HepG2 (cell line): ENCODE measurements at regions not wholly inside any gene's neighbourhood (a gene's known extent, or its start where the extent isn't known, plus 50 kb on each side); places are given as distances from the start of the nearest gene placed in this dataset.

Experiments
- ATF7 ChIP-seq, 2 experiments: fragments of 450-650 bp in 1 of 2; sonication (generic) in 1 of 2; formaldehyde crosslinking in 1 of 2; IDR thresholded peaks; 2 replicates each; pipeline versions ENCODE4 v1.4.0 to v1.6.1; 2016 to 2020; ENCODE audit warnings: antibody characterized with exemption in 1 of 2, mild to moderate bottlenecking in 1 of 2, missing genetic modification reagents in 1 of 2
- ATM ChIP-seq: fragments of 450-650 bp; IDR thresholded peaks from 2 replicates; pipeline ENCODE4 v1.7.1; 2017; ENCODE audit warnings: mild to moderate bottlenecking, borderline replicate concordance
- FOXJ3 ChIP-seq: sonication (generic); formaldehyde crosslinking; IDR thresholded peaks from 2 replicates; pipeline ENCODE4 v1.4.0; 2020; ENCODE audit warnings: missing genetic modification reagents, mild to moderate bottlenecking, borderline replicate concordance
- HDAC2 ChIP-seq: sonication (generic); formaldehyde crosslinking; IDR thresholded peaks from 2 replicates; pipeline ENCODE4 v1.4.0; 2020; ENCODE audit warnings: missing genetic modification reagents
- HOXA5 ChIP-seq: sonication (generic); formaldehyde crosslinking; IDR thresholded peaks from 2 replicates; pipeline ENCODE4 v1.4.0; 2020; ENCODE audit warnings: missing genetic modification reagents
- KAT8 ChIP-seq: IDR thresholded peaks from 2 replicates; pipeline ENCODE4 v1.6.1; 2016; ENCODE audit warnings: missing genetic modification reagents, missing compliant biosample characterization
- KLF9 ChIP-seq: IDR thresholded peaks from 2 replicates; pipeline ENCODE4 v1.6.1; 2016; ENCODE audit warnings: low read depth
- MEF2D ChIP-seq: sonication (generic); formaldehyde crosslinking; IDR thresholded peaks from 2 replicates; pipeline ENCODE4 v1.5.1; 2020; ENCODE audit warnings: mild to moderate bottlenecking, missing genetic modification reagents
- RFX1 ChIP-seq: fragments of 450-650 bp; IDR thresholded peaks from 2 replicates; pipeline ENCODE4 v1.6.1; 2017
- SRSF4 ChIP-seq: fragments of 200-400 bp; formaldehyde crosslinking; IDR thresholded peaks from one replicate; pipeline ENCODE4 v1.6.1; 2018; ENCODE audit warnings: mild to moderate bottlenecking, low read depth, low read length, moderate library complexity; ENCODE audit not compliant: poor library complexity, severe bottlenecking
- YEATS2 ChIP-seq: sonication (generic); formaldehyde crosslinking; IDR thresholded peaks from 2 replicates; pipeline ENCODE4 v1.4.0; 2020; ENCODE audit warnings: missing genetic modification reagents, borderline replicate concordance
- ZFP36L2 ChIP-seq: sonication (generic); formaldehyde crosslinking; IDR thresholded peaks from 2 replicates; pipeline ENCODE4 v1.4.0; 2020; ENCODE audit warnings: missing genetic modification reagents
- ZNF570 ChIP-seq: sonication (generic); formaldehyde crosslinking; IDR thresholded peaks from 2 replicates; pipeline ENCODE4 v1.4.0; 2020; ENCODE audit warnings: mild to moderate bottlenecking, missing genetic modification reagents, borderline replicate concordance
- TF ChIP-seq, protein P1 (sequence below): sonication (generic); formaldehyde crosslinking; conservative IDR thresholded peaks from 2 replicates; pipeline ENCODE4 v1.4.0; 2020; ENCODE audit warnings: missing genetic modification reagents
- TF ChIP-seq, protein P2 (sequence below): sonication (generic); formaldehyde crosslinking; IDR thresholded peaks from 2 replicates; pipeline ENCODE4 v1.9.0; 2021; ENCODE audit warnings: missing genetic modification reagents, mild to moderate bottlenecking, borderline replicate concordance
- TF ChIP-seq, protein P3 (sequence below): sonication (generic); formaldehyde crosslinking; IDR thresholded peaks from 2 replicates; pipeline ENCODE4 v1.9.0; 2021; ENCODE audit warnings: missing genetic modification reagents, borderline replicate concordance
- TF ChIP-seq, protein P4 (sequence below): sonication (generic); formaldehyde crosslinking; IDR thresholded peaks from 2 replicates; pipeline ENCODE4 v1.4.0; 2020; ENCODE audit warnings: missing genetic modification reagents
- TF ChIP-seq, protein P5 (sequence below), 2 experiments: fragments of 450-650 bp in 1 of 2; sonication (generic) in 1 of 2; formaldehyde crosslinking; IDR thresholded peaks; 2 replicates each; pipeline versions ENCODE4 v1.5.0 to v1.8.0; 2020 to 2022; ENCODE audit warnings: mild to moderate bottlenecking in 1 of 2, missing genetic modification reagents in 1 of 2
- TF ChIP-seq, protein P6 (sequence below): IDR thresholded peaks from 2 replicates; pipeline ENCODE4 v1.6.1; 2016; ENCODE audit warnings: missing genetic modification reagents, missing compliant biosample characterization
- TF ChIP-seq, protein P7 (sequence below): sonication (generic); formaldehyde crosslinking; IDR thresholded peaks from 2 replicates; pipeline ENCODE4 v1.4.0; 2020; ENCODE audit warnings: missing genetic modification reagents

DNA sequence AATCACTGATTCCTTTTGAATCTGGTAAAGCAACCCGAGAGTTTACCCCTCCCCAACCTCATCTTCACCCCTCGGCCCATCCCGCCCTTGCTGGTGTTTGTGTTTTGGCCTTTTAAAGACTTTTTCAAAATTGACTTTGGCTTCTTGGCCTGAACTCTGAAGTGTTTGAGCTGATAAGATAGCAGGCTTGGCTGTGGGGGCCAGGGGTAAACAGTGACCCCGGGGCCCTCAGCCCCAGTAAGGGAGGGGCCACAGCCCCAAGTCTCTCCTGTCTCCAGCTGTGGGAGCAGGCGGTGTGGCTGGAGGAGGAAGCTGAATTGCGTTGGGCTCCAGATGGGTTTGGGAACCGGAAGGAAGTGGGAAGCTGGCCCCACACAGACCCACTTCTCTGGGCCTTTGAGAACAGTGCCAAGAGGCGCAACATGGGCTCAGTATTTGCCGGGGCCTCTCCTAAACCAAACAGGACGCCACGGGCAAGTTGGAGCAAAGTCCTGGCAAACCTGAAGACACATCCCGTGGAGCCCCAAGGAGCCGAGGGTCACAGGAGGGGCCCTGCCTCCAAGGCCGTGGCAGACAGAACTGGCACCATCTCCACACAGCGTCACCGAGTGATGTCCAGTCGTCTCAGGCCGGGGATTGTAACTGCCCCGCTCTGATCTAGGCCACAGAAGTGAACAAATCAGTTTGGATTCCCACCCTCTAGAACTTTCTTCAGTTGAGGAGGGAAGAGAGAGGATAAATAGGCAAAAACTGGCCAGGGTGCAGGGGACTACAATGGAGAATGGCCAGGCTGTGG, 54.3 kb upstream of the PTPN1 start (continued):
- TF ChIP-seq, protein P1, sequence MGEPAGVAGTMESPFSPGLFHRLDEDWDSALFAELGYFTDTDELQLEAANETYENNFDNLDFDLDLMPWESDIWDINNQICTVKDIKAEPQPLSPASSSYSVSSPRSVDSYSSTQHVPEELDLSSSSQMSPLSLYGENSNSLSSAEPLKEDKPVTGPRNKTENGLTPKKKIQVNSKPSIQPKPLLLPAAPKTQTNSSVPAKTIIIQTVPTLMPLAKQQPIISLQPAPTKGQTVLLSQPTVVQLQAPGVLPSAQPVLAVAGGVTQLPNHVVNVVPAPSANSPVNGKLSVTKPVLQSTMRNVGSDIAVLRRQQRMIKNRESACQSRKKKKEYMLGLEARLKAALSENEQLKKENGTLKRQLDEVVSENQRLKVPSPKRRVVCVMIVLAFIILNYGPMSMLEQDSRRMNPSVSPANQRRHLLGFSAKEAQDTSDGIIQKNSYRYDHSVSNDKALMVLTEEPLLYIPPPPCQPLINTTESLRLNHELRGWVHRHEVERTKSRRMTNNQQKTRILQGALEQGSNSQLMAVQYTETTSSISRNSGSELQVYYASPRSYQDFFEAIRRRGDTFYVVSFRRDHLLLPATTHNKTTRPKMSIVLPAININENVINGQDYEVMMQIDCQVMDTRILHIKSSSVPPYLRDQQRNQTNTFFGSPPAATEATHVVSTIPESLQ, result 0 out of 2 replicates have a peak, but pooled peaks have one; percentile 49
- TF ChIP-seq, protein P2, sequence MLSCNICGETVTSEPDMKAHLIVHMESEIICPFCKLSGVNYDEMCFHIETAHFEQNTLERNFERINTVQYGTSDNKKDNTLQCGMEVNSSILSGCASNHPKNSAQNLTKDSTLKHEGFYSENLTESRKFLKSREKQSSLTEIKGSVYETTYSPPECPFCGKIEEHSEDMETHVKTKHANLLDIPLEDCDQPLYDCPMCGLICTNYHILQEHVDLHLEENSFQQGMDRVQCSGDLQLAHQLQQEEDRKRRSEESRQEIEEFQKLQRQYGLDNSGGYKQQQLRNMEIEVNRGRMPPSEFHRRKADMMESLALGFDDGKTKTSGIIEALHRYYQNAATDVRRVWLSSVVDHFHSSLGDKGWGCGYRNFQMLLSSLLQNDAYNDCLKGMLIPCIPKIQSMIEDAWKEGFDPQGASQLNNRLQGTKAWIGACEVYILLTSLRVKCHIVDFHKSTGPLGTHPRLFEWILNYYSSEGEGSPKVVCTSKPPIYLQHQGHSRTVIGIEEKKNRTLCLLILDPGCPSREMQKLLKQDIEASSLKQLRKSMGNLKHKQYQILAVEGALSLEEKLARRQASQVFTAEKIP (CRISPR knock-in tag), result no peak
- TF ChIP-seq, protein P3, sequence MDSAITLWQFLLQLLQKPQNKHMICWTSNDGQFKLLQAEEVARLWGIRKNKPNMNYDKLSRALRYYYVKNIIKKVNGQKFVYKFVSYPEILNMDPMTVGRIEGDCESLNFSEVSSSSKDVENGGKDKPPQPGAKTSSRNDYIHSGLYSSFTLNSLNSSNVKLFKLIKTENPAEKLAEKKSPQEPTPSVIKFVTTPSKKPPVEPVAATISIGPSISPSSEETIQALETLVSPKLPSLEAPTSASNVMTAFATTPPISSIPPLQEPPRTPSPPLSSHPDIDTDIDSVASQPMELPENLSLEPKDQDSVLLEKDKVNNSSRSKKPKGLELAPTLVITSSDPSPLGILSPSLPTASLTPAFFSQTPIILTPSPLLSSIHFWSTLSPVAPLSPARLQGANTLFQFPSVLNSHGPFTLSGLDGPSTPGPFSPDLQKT (CRISPR knock-in tag), result no peak
- TF ChIP-seq RFX1, result no peak
- peak; percentile 78; the same call in 1 of the 2 replicates for TF ChIP-seq ZNF570
- TF ChIP-seq ATM, result no peak
- peak; percentile 97 for TF ChIP-seq HOXA5 (CRISPR knock-in tag)
- TF ChIP-seq, protein P4, sequence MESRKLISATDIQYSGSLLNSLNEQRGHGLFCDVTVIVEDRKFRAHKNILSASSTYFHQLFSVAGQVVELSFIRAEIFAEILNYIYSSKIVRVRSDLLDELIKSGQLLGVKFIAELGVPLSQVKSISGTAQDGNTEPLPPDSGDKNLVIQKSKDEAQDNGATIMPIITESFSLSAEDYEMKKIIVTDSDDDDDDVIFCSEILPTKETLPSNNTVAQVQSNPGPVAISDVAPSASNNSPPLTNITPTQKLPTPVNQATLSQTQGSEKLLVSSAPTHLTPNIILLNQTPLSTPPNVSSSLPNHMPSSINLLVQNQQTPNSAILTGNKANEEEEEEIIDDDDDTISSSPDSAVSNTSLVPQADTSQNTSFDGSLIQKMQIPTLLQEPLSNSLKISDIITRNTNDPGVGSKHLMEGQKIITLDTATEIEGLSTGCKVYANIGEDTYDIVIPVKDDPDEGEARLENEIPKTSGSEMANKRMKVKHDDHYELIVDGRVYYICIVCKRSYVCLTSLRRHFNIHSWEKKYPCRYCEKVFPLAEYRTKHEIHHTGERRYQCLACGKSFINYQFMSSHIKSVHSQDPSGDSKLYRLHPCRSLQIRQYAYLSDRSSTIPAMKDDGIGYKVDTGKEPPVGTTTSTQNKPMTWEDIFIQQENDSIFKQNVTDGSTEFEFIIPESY, result peak; percentile 74
- 0 out of 2 replicates have a peak, but pooled peaks have one; percentile 34 for TF ChIP-seq ZFP36L2 (CRISPR knock-in tag)
- peak; percentile 91 for TF ChIP-seq MEF2D (CRISPR knock-in tag)
- TF ChIP-seq, protein P5, sequence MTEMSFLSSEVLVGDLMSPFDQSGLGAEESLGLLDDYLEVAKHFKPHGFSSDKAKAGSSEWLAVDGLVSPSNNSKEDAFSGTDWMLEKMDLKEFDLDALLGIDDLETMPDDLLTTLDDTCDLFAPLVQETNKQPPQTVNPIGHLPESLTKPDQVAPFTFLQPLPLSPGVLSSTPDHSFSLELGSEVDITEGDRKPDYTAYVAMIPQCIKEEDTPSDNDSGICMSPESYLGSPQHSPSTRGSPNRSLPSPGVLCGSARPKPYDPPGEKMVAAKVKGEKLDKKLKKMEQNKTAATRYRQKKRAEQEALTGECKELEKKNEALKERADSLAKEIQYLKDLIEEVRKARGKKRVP (CRISPR knock-in tag; IDR thresholded peaks at IDR 0.05), result no peak
- TF ChIP-seq, protein P6, sequence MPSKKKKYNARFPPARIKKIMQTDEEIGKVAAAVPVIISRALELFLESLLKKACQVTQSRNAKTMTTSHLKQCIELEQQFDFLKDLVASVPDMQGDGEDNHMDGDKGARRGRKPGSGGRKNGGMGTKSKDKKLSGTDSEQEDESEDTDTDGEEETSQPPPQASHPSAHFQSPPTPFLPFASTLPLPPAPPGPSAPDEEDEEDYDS (CRISPR knock-in tag), result no peak
- TF ChIP-seq FOXJ3 (CRISPR knock-in tag), result peak; percentile 100
- TF ChIP-seq YEATS2 (CRISPR knock-in tag), result peak; percentile 40
- TF ChIP-seq KLF9 (CRISPR knock-in tag), result no peak
- no peak for TF ChIP-seq SRSF4
- peak; percentile 98 for TF ChIP-seq HDAC2 (CRISPR knock-in tag)
- TF ChIP-seq, protein P7, sequence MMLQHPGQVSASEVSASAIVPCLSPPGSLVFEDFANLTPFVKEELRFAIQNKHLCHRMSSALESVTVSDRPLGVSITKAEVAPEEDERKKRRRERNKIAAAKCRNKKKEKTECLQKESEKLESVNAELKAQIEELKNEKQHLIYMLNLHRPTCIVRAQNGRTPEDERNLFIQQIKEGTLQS (CRISPR knock-in tag), result peak; percentile 85
- TF ChIP-seq ATF7 (IDR thresholded peaks at IDR 0.05), result no peak
- TF ChIP-seq ATF7 (CRISPR knock-in tag; IDR thresholded peaks at IDR 0.05), result peak; percentile 89; the same call in 1 of the 2 replicates
- peak; percentile 85 for TF ChIP-seq KAT8 (CRISPR knock-in tag)
